PC-3 (cell line): ENCODE measurements at regions not wholly inside any gene's neighbourhood (a gene's known extent, or its start where the extent isn't known, plus 50 kb on each side); places are given as distances from the start of the nearest gene placed in this dataset.

Experiments
- ATAC-seq: fragments of 200-7000 bp; cut with Tn5 transposase; 2 replicates; pipeline ENCODE4 v1.9.1; 2020; ENCODE audit warnings: mild to moderate bottlenecking, moderate library complexity
- BruUV-seq: library from RNA; stranded (reverse); fragments of 400-500 nt; replicated peaks from 2 replicates; lab custom pipeline; 2021; lab: Mats Ljungman, UMichigan
- CTCF ChIA-PET: fragments of 300-600 bp; sonication (Branson Sonifier 250); formaldehyde crosslinking; loops from one replicate; lab custom pipeline; 2022; ENCODE audit warnings: antibody characterized with exemption; lab: Charles Lee
- POLR2A ChIA-PET: fragments of 300-600 bp; sonication (Branson Sonifier 250); formaldehyde crosslinking; loops from one replicate; lab custom pipeline; 2022; ENCODE audit warnings: antibody characterized with exemption; ENCODE audit not compliant: unreplicated experiment; lab: Charles Lee
- DNase-seq: peaks from one replicate; pipeline ENCODE4 v3.0.0-alpha.2; 2015
- H2AFZ ChIP-seq: fragments of 300-600 bp; sonication (generic); 2 replicates; pipeline ENCODE4 v1.6.0; 2016; ENCODE audit warnings: antibody characterized with exemption, low read length
- H3F3A ChIP-seq: fragments of 300-600 bp; sonication (generic); one replicate; pipeline ENCODE4 v1.6.0; 2017; ENCODE audit warnings: antibody characterized with exemption, low read length, control low read depth, mild to moderate bottlenecking; ENCODE audit not compliant: unreplicated experiment
- H3K27ac ChIP-seq: fragments of 300-600 bp; sonication (generic); 2 replicates; pipeline ENCODE4 v1.5.1; 2016; ENCODE audit warnings: mild to moderate bottlenecking, low read length
- H3K27me3 ChIP-seq: fragments of 300-600 bp; sonication (generic); 2 replicates; pipeline ENCODE4 v1.6.1; 2016; ENCODE audit warnings: low read length, mixed read lengths
- H3K36me3 ChIP-seq: fragments of 300-600 bp; sonication (generic); 2 replicates; pipeline ENCODE4 v1.6.1; 2016; ENCODE audit warnings: low read depth, mixed run types, low read length, mixed read lengths
- H3K4me1 ChIP-seq: fragments of 300-600 bp; sonication (generic); 2 replicates; pipeline ENCODE4 v1.5.1; 2016; ENCODE audit warnings: low read length; ENCODE audit not compliant: insufficient read depth
- H3K4me2 ChIP-seq: fragments of 300-600 bp; sonication (generic); 2 replicates; pipeline ENCODE4 v1.6.0; 2016; ENCODE audit warnings: low read length
- H3K4me3 ChIP-seq: fragments of 300-600 bp; sonication (generic); 2 replicates; pipeline ENCODE4 v1.5.1; 2016; ENCODE audit warnings: mild to moderate bottlenecking, low read length, mixed read lengths
- H3K79me2 ChIP-seq: fragments of 300-600 bp; sonication (generic); 2 replicates; pipeline ENCODE4 v1.6.1; 2017; ENCODE audit warnings: low read length, mixed read lengths
- H3K9ac ChIP-seq: fragments of 300-600 bp; sonication (generic); 2 replicates; pipeline ENCODE4 v1.6.0; 2016; ENCODE audit warnings: mild to moderate bottlenecking, low read length
- H3K9me2 ChIP-seq: fragments of 300-600 bp; sonication (generic); replicated peaks from 2 replicates; pipeline ENCODE4 v1.6.1; 2016; ENCODE audit warnings: mixed run types, low read length, mixed read lengths
- H3K9me3 ChIP-seq: fragments of 300-600 bp; sonication (generic); 2 replicates; pipeline ENCODE4 v1.6.1; 2016; ENCODE audit warnings: low read length, mixed read lengths
- H4K20me1 ChIP-seq: fragments of 300-600 bp; sonication (generic); 2 replicates; pipeline ENCODE4 v1.6.1; 2016; ENCODE audit warnings: low read length, mixed read lengths
- EZH2 ChIP-seq: fragments of 300-600 bp; sonication (generic); IDR thresholded peaks from one replicate; pipeline ENCODE4 v1.6.1; 2017; ENCODE audit warnings: antibody characterized with exemption, mild to moderate bottlenecking, low read length; ENCODE audit not compliant: unreplicated experiment
- EZH2phosphoT487 ChIP-seq: fragments of 300-600 bp; sonication (generic); IDR thresholded peaks from 2 replicates; pipeline ENCODE4 v1.6.1; 2018; ENCODE audit warnings: mild to moderate bottlenecking, antibody characterized with exemption, low read length, borderline replicate concordance
- intact Hi-C: fragments of 100-400 bp; cut with micrococcal nuclease; formaldehyde crosslinking; loops from 2 replicates; pipeline ENCODE4 v1.9.0; 2023
- TF ChIP-seq, protein P1 (sequence below): fragments of 300-600 bp; sonication (generic); conservative IDR thresholded peaks from 2 replicates; pipeline ENCODE4 v1.5.1; 2017; ENCODE audit warnings: antibody characterized with exemption, low read depth, mild to moderate bottlenecking, low read length

DNA sequence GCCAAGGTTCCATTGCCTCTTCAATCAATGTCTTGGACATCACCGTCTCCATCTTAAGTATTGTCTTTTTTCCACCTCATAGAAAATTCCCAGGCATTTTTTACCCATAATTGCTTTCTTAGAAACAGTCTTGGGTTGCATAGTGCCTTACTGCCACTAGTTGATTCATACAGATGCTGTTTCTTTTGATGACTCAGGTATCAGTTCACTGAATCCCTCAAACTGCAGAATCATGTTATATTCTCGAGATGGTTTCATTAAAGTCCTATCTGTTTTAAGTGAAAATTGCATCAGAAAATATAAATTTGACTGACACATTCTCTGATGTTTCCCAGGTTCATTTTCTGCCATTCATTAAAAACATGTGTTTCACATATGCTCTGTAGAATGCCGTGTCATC, 1489.1 kb downstream of the BRINP3 start:
- ATAC-seq: no peak

DNA sequence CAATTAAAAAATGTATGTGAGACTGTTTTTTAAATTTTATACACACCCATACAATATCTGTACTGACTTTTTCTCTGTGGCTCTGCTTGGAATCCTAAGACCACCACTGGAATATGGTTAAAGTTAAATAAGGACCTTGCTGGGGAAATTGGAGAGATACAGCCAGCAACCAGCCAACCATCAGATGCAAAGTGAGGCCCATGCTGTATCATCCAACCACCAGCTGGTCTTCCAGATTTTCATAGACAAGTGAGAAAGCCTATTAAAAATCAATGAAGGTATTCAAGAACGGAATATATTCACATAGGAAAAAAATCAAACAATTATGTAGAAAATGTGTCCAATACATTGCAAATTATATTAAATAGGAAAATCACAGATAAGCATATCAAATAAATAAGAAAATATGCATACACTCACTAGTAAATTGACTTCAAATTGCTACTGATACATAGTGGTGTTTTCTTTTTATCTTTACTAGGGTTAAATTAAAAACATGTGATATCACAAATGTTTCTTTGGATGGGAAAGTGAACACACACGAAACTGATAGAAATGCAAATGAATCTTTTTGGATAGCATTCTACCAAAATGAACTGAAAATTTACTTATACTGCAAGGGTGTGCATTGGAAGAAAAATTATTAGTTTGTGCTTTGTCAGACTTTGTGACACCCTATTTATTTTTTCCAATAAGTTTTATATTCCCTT, 1486.3 kb downstream of the BRINP3 start:
- H4K20me1 ChIP-seq: no peaks in the 10 kb centered on the region
- TF ChIP-seq, protein P1, sequence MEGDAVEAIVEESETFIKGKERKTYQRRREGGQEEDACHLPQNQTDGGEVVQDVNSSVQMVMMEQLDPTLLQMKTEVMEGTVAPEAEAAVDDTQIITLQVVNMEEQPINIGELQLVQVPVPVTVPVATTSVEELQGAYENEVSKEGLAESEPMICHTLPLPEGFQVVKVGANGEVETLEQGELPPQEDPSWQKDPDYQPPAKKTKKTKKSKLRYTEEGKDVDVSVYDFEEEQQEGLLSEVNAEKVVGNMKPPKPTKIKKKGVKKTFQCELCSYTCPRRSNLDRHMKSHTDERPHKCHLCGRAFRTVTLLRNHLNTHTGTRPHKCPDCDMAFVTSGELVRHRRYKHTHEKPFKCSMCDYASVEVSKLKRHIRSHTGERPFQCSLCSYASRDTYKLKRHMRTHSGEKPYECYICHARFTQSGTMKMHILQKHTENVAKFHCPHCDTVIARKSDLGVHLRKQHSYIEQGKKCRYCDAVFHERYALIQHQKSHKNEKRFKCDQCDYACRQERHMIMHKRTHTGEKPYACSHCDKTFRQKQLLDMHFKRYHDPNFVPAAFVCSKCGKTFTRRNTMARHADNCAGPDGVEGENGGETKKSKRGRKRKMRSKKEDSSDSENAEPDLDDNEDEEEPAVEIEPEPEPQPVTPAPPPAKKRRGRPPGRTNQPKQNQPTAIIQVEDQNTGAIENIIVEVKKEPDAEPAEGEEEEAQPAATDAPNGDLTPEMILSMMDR: no peak
- TF ChIP-seq EZH2phosphoT487 (no peak), EZH2 (no peak)
- no peak overlapping the region for H3K4me3 ChIP-seq
- no peak overlapping the region for H2AFZ ChIP-seq
- POLR2A ChIA-PET: no interaction called here
- DNase-seq: no peak
- H3K4me1 ChIP-seq: no peaks in the 10 kb centered on the region
- no peaks in the 10 kb centered on the region for H3K9me3 ChIP-seq
- H3K4me2 ChIP-seq: no peak overlapping the region
- H3K27ac ChIP-seq: no peak overlapping the region
- no peaks in the 10 kb centered on the region for H3K27me3 ChIP-seq
- CTCF ChIA-PET: no interaction called here
- no peaks in the 10 kb centered on the region for H3F3A ChIP-seq
- BruUV-seq: no TSS peak
- intact Hi-C loops: no loop called here
- no peaks in the 10 kb centered on the region for H3K79me2 ChIP-seq
- H3K9ac ChIP-seq: no peak overlapping the region
- no peaks in the 10 kb centered on the region for H3K36me3 ChIP-seq
- no peak for ATAC-seq
- H3K9me2 ChIP-seq: no peaks in the 10 kb centered on the region

More for the DNA sequence above, 1489.1 kb downstream of the BRINP3 start:
- no peaks in the 10 kb centered on the region for H3K79me2 ChIP-seq
- no peak overlapping the region for H3K27ac ChIP-seq
- H3K4me2 ChIP-seq: no peak overlapping the region
- H3K4me1 ChIP-seq: no peaks in the 10 kb centered on the region
- BruUV-seq: no TSS peak
- H3K9me3 ChIP-seq: no peaks in the 10 kb centered on the region
- CTCF ChIA-PET: no interaction called here
- no peaks in the 10 kb centered on the region for H4K20me1 ChIP-seq
- no peaks in the 10 kb centered on the region for H3K9me2 ChIP-seq
- no peaks in the 10 kb centered on the region for H3F3A ChIP-seq
- no peaks in the 10 kb centered on the region for H3K36me3 ChIP-seq
- intact Hi-C loops: no loop called here
- POLR2A ChIA-PET: no interaction called here
- peak; percentile 10 for DNase-seq
- H3K4me3 ChIP-seq: no peak overlapping the region
- no peak overlapping the region for H3K9ac ChIP-seq
- no peak overlapping the region for H2AFZ ChIP-seq
- H3K27me3 ChIP-seq: no peaks in the 10 kb centered on the region
- TF ChIP-seq, protein P1: no peak
- TF ChIP-seq EZH2 (no peak), EZH2phosphoT487 (no peak)

DNA sequence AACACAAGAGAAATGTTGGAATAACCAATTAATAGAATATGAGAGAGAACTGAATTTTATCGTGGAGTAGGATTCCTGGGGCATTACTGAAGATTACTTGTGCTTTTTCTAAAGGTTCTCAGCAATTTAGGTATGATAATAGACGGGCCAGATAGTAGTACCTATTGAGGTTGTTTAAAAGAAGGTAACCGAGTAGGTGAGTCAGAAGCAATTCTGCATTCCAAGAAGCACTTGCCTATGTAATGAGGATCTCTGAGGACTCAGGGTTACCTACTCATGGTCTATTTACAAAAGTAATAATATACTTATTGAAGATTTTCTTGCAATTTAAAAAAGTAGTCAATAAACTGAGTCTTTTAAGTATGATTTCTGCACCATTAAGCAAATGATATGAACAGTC, 1469.8 kb downstream of the BRINP3 start:
- ATAC-seq: no peak
- no peak overlapping the region for H3K4me3 ChIP-seq
- ChIA-PET CTCF (no interaction called here), POLR2A (no interaction called here)
- no peaks in the 10 kb centered on the region for H3K9me3 ChIP-seq
- DNase-seq: no peak
- no peak overlapping the region for H2AFZ ChIP-seq
- no peaks in the 10 kb centered on the region for H3K9me2 ChIP-seq
- TF ChIP-seq EZH2 (no peak), EZH2phosphoT487 (no peak)
- TF ChIP-seq, protein P1: no peak
- intact Hi-C loops: no loop called here
- H3K36me3 ChIP-seq: no peaks in the 10 kb centered on the region
- no TSS peak for BruUV-seq
- H4K20me1 ChIP-seq: no peaks in the 10 kb centered on the region
- H3K27me3 ChIP-seq: no peaks in the 10 kb centered on the region
- H3K4me1 ChIP-seq: no peaks in the 10 kb centered on the region
- H3K79me2 ChIP-seq: no peaks in the 10 kb centered on the region
- H3F3A ChIP-seq: no peaks in the 10 kb centered on the region
- no peak overlapping the region for H3K27ac ChIP-seq
- H3K4me2 ChIP-seq: no peak overlapping the region
- H3K9ac ChIP-seq: no peak overlapping the region
